Mesendoderm (in vitro differentiated cells): ENCODE measurements at regions not wholly inside any gene's neighbourhood (a gene's known extent, or its start where the extent isn't known, plus 50 kb on each side); places are given as distances from the start of the nearest gene placed in this dataset.
"Not testable (repeated sequence)": the region's sequence is repeated elsewhere in the genome, so short reads cannot be mapped to it uniquely, and the experiment has no call there.

Experiments
- DNase-seq: peaks from one replicate; pipeline ENCODE4 v3.0.0; 2013
- H2AK5ac ChIP-seq: 2 replicates; pipeline ENCODE4 v1.6.1; 2013; ENCODE audit warnings: low read length, inconsistent platforms
- H2BK120ac ChIP-seq: 2 replicates; pipeline ENCODE4 v1.6.1; 2013; ENCODE audit warnings: low read depth, mild to moderate bottlenecking, low read length, moderate library complexity, mixed read lengths
- H2BK15ac ChIP-seq: replicated peaks from 2 replicates; pipeline ENCODE4 v1.6.1; 2013; ENCODE audit warnings: low read depth, mild to moderate bottlenecking, moderate library complexity
- H2BK5ac ChIP-seq: 2 replicates; pipeline ENCODE4 v1.6.1; 2013; ENCODE audit warnings: low read length, inconsistent platforms
- H3K18ac ChIP-seq: 2 replicates; pipeline ENCODE4 v1.6.1; 2013; ENCODE audit warnings: mild to moderate bottlenecking, low read length, mixed read lengths
- H3K23ac ChIP-seq: one replicate; pipeline ENCODE4 v1.6.1; 2013; ENCODE audit warnings: low read length
- H3K27ac ChIP-seq: 2 replicates; pipeline ENCODE4 v1.5.1; 2013; ENCODE audit warnings: low read depth, mild to moderate bottlenecking, inconsistent platforms, low read length, moderate library complexity
- H3K27me3 ChIP-seq: 2 replicates; pipeline ENCODE4 v1.6.1; 2013; ENCODE audit warnings: low read length, control low read depth, mild to moderate bottlenecking, inconsistent platforms; ENCODE audit not compliant: insufficient read depth, poor library complexity
- H3K36me3 ChIP-seq: 2 replicates; pipeline ENCODE4 v1.6.1; 2013; ENCODE audit warnings: low read length, inconsistent platforms; ENCODE audit not compliant: control insufficient read depth, insufficient read depth
- H3K4ac ChIP-seq: one replicate; pipeline ENCODE4 v1.6.1; 2013; ENCODE audit warnings: low read depth, mild to moderate bottlenecking, low read length, moderate library complexity
- H3K4me1 ChIP-seq: 2 replicates; pipeline ENCODE4 v1.6.1; 2013; ENCODE audit warnings: low read depth, low read length, inconsistent platforms; ENCODE audit not compliant: control insufficient read depth
- H3K4me2 ChIP-seq: 2 replicates; pipeline ENCODE4 v1.6.1; 2013; ENCODE audit warnings: low read length
- H3K4me3 ChIP-seq: 2 replicates; pipeline ENCODE4 v1.5.1; 2013; ENCODE audit warnings: mild to moderate bottlenecking, low read length
- H3K56ac ChIP-seq: one replicate; pipeline ENCODE4 v1.6.1; 2013; ENCODE audit warnings: low read length
- H3K79me1 ChIP-seq: 2 replicates; pipeline ENCODE4 v1.6.1; 2013; ENCODE audit warnings: low read length, inconsistent platforms
- H3K79me2 ChIP-seq: 2 replicates; pipeline ENCODE4 v1.6.1; 2013; ENCODE audit warnings: mild to moderate bottlenecking, low read length; ENCODE audit not compliant: control insufficient read depth, insufficient read depth
- H3K9ac ChIP-seq: 2 replicates; pipeline ENCODE4 v1.6.1; 2013; ENCODE audit warnings: low read length, inconsistent platforms
- H4K5ac ChIP-seq: one replicate; pipeline ENCODE4 v1.6.1; 2013; ENCODE audit warnings: low read length
- H4K8ac ChIP-seq: one replicate; pipeline ENCODE4 v1.6.1; 2013; ENCODE audit warnings: low read depth, mild to moderate bottlenecking, control low read depth, low read length, moderate library complexity
- WGBS: extraction: QIAGEN DNeasy Blood & Tissue Kit; methylation state at CpG from one replicate; pipeline ENCODE4 v1.1.7; 2013; ENCODE audit warnings: low lambda C conversion rate, missing lambda C conversion rate; ENCODE audit not compliant: insufficient coverage; ENCODE audit errors: extremely low coverage; 5-methylcytosine and 5-hydroxymethylcytosine counted together

DNA sequence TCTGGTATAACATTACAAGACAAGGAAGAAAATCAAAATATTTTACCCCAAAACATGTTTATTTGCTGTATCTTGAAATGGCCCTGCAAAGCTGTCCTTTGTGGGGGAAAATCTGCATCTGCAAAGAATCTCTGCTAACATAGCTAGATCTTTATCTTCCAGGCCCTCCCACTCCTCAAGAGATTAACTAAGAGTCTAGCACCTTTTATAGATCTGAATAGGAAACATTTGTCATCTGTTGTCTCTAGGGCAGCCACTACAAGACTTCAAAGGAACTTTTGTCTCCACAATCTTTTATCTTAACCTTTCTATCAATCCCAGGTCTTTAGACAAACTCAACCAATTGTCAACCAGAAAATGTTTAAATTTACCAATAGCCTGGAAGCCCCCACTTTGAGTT is 427.6 kb upstream of the ID2 start:
- peak; percentile 96 for DNase-seq
- H3K27me3 ChIP-seq, H3K18ac ChIP-seq, H3K79me1 ChIP-seq, H4K8ac ChIP-seq, H2BK5ac ChIP-seq, H3K23ac ChIP-seq, H2BK120ac ChIP-seq, H3K79me2 ChIP-seq, H2BK15ac ChIP-seq, H4K5ac ChIP-seq, H2AK5ac ChIP-seq, H3K9ac ChIP-seq, H3K4me2 ChIP-seq, H3K56ac ChIP-seq, H3K4ac ChIP-seq, H3K36me3 ChIP-seq, H3K4me3 ChIP-seq: not testable (repeated sequence)
- peak overlapping the region; percentile 95 for H3K27ac ChIP-seq
- peaks cover 20% of the 10 kb centered on the region for H3K4me1 ChIP-seq

DNA sequence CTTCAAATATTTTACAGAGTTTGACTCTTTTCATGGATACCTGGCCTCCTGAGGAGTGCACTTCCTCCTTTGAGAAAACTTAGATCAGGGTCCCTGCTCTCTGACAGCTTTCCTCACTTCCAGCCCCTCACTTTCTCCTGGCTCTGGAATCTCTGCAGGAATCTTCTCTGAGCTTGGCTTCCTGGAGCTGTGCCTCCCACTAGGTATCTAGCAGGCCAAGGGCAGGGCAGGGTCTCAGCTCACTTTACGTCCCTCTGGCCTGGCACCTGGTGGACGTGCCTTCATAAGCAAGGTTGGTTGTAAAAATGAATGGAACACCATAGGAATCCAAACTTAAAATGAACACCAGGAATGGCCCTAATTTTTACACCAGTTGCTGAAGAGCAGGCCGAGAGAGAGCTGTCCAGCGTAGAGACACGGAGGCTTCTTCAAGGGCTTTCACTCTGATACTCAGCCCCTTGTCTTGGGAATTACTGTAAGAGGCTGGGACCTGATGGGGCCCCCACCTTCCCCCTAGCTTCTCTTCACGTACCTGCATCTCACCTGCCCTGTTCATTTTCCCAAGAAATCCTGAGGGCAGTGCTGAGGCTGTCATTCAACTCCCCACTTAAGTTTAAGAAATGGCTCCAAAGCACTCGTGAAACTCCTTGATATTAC is 426.9 kb upstream of the ID2 start:
- Histone ChIP-seq H3K27ac (peak overlapping the region; percentile 95), H2BK15ac (no peak overlapping the region), H3K79me2 (no peaks in the 10 kb centered on the region), H3K23ac (no peak overlapping the region), H3K4me2 (no peak overlapping the region), H4K5ac (peak overlapping the region; percentile 90), H4K8ac (no peak overlapping the region), H3K18ac (peak overlapping the region; percentile 100), H3K4ac (peak overlapping the region; percentile 100), H3K79me1 (no peaks in the 10 kb centered on the region), H2AK5ac (peak overlapping the region; percentile 79), H3K9ac (peak overlapping the region; percentile 35), H3K4me3 (no peak overlapping the region), H3K36me3 (no peaks in the 10 kb centered on the region), H2BK120ac (peak overlapping the region; percentile 82), H3K27me3 (no peaks in the 10 kb centered on the region), H2BK5ac (peak overlapping the region; percentile 99), H3K4me1 (peaks cover 20% of the 10 kb centered on the region), H3K56ac (peak overlapping the region; percentile 81)
- DNase-seq: peak; percentile 90
- no CpG with 5 or more reads among the region's 7 CpGs for WGBS

- peak overlapping the region; percentile 35 for H3K9ac ChIP-seq
- H2BK120ac ChIP-seq: peak overlapping the region; percentile 82
- peak overlapping the region; percentile 95 for H3K27ac ChIP-seq
- H3K18ac ChIP-seq: peak overlapping the region; percentile 100
- no peaks in the 10 kb centered on the region for H3K36me3 ChIP-seq
- H4K8ac ChIP-seq: no peak overlapping the region
- no peak overlapping the region for H3K4me2 ChIP-seq
- no peak overlapping the region for H3K4me3 ChIP-seq
- no peaks in the 10 kb centered on the region for H3K79me1 ChIP-seq
- H3K79me2 ChIP-seq: no peaks in the 10 kb centered on the region
- H2BK15ac ChIP-seq: no peak overlapping the region
- H2AK5ac ChIP-seq: peak overlapping the region; percentile 79
- H4K5ac ChIP-seq: no peak overlapping the region
- WGBS: no CpG with 5 or more reads among the region's 1 CpG
- no peak overlapping the region for H3K23ac ChIP-seq
- H2BK5ac ChIP-seq: peak overlapping the region; percentile 99
- peaks cover 20% of the 10 kb centered on the region for H3K4me1 ChIP-seq
- H3K4ac ChIP-seq: peak overlapping the region; percentile 100
- no peaks in the 10 kb centered on the region for H3K27me3 ChIP-seq
- peak; percentile 89 for DNase-seq
- peak overlapping the region; percentile 81 for H3K56ac ChIP-seq
These were observed 426.4 kb upstream of the ID2 start for GRCh38 chr2:8255448-8255800.

DNA sequence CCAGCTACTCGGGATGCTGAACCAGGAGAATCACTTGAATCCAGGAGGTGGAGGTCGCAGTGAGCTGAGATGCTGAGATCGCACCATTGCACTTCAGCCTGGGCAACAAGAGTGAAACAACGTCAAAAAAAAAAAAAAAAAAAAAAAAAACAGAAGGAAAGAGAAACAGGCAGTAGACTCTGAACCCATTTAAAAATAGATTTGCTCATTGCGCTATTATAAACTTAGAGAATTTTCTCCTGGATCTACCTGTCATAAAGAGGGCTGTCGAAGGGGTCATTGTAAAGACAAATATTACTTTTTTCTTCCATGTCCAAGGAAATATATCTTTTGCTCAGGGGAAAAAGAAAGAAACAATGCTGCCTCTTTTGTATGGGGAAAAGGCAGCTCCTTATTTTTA is 425.0 kb upstream of the ID2 start:
- no peaks in the 10 kb centered on the region for H3K79me1 ChIP-seq
- H3K4me1 ChIP-seq: peaks cover 22% of the 10 kb centered on the region
- peak overlapping the region; percentile 48 for H3K4ac ChIP-seq
- no peaks in the 10 kb centered on the region for H3K79me2 ChIP-seq
- no peak overlapping the region for H3K56ac ChIP-seq
- H3K4me3 ChIP-seq: no peak overlapping the region
- H2AK5ac ChIP-seq: no peak overlapping the region
- no peaks in the 10 kb centered on the region for H3K27me3 ChIP-seq
- no peak overlapping the region for H3K27ac ChIP-seq
- no peak overlapping the region for H2BK15ac ChIP-seq
- no peaks in the 10 kb centered on the region for H3K36me3 ChIP-seq
- H2BK5ac ChIP-seq: no peak overlapping the region
- no peak overlapping the region for H3K9ac ChIP-seq
- peak overlapping the region; percentile 70 for H2BK120ac ChIP-seq
- no peak overlapping the region for H3K4me2 ChIP-seq
- no peak overlapping the region for H4K5ac ChIP-seq
- DNase-seq: no peak
- WGBS: no CpG with 5 or more reads among the region's 6 CpGs
- no peak overlapping the region for H4K8ac ChIP-seq
- H3K23ac ChIP-seq: no peak overlapping the region
- H3K18ac ChIP-seq: peak overlapping the region; percentile 76

GRCh38 chr2:8257502-8257901 is 424.4 kb upstream of the ID2 start:
- H3K56ac ChIP-seq: no peak overlapping the region
- DNase-seq: peak; percentile 42
- no peak overlapping the region for H2BK120ac ChIP-seq

GRCh38 chr2:8258406-8258805 is 423.4 kb upstream of the ID2 start:
- peak overlapping the region; percentile 8 for H3K56ac ChIP-seq
- H3K27me3 ChIP-seq: no peaks in the 10 kb centered on the region
- H3K79me2 ChIP-seq: no peaks in the 10 kb centered on the region
- H3K27ac ChIP-seq: no peak overlapping the region
- H3K4me1 ChIP-seq: peaks cover 16% of the 10 kb centered on the region
- no peak for DNase-seq
- H4K5ac ChIP-seq: no peak overlapping the region
- H3K4me2 ChIP-seq: no peak overlapping the region
- no peaks in the 10 kb centered on the region for H3K36me3 ChIP-seq
- H3K4me3 ChIP-seq: no peak overlapping the region
- H2AK5ac ChIP-seq: peak overlapping the region; percentile 47
- H2BK15ac ChIP-seq: peak overlapping the region; percentile 94
- H4K8ac ChIP-seq: no peak overlapping the region
- no peak overlapping the region for H2BK120ac ChIP-seq
- no CpG with 5 or more reads among the region's 4 CpGs for WGBS
- H3K23ac ChIP-seq: no peak overlapping the region
- H2BK5ac ChIP-seq: no peak overlapping the region
- H3K9ac ChIP-seq: no peak overlapping the region
- no peak overlapping the region for H3K4ac ChIP-seq
- H3K79me1 ChIP-seq: no peaks in the 10 kb centered on the region
- H3K18ac ChIP-seq: no peak overlapping the region

More at GRCh38 chr2:8257502-8257901, 424.4 kb upstream of the ID2 start:
- Histone ChIP-seq H4K5ac (no peak overlapping the region), H3K23ac (no peak overlapping the region), H3K79me1 (no peaks in the 10 kb centered on the region), H2AK5ac (no peak overlapping the region), H3K18ac (peak overlapping the region; percentile 91), H3K27ac (no peak overlapping the region), H3K4ac (peak overlapping the region; percentile 27), H4K8ac (no peak overlapping the region), H2BK5ac (no peak overlapping the region), H3K4me2 (no peak overlapping the region), H3K9ac (no peak overlapping the region), H3K27me3 (no peaks in the 10 kb centered on the region), H3K4me3 (no peak overlapping the region), H3K36me3 (no peaks in the 10 kb centered on the region), H3K4me1 (peaks cover 22% of the 10 kb centered on the region), H3K79me2 (no peaks in the 10 kb centered on the region), H2BK15ac (peak overlapping the region; percentile 37)
- no CpG with 5 or more reads among the region's 4 CpGs for WGBS
